ENCODE measurements at regions not wholly inside any gene's neighbourhood (a gene's known extent, or its start where the extent isn't known, plus 50 kb on each side); places are given as distances from the start of the nearest gene placed in this dataset.

DNA sequence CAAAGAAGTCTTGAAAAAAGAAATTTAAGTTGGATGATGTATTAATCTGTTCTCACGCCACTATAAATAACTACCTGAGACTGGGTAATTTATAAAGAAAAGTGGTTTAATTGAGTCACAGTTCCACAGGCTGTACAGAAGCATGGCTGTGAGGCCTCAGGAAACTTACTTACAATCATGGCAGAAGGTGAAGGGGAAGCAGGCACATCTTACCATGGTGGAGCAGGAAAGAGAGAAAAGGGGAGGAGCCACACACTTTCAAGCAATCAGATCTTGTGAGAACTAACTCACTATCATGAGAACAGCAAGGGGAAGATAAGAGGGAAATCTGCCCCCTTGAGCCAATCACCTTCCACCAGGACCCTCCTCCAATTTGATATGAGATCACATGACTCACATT is 65.7 kb upstream of the AMOTL1 start:
- ChIA-PET CTCF (no interaction called here), POLR2A (ENCODE audit: unreplicated experiment) (no interaction called here)
- H2BK15ac ChIP-seq (ENCODE audit: low read depth, low read length) = no peak overlapping the region
- no peak overlapping the region for H4K5ac ChIP-seq (ENCODE audit: low read depth, low read length)
- H3K27me3 ChIP-seq (ENCODE audit: control insufficient read depth, insufficient read depth, low read length) = 0 out of 2 replicates have a peak, but pooled peaks cover 2% of the 10 kb centered on the region
- no peaks in the 10 kb centered on the region for H3K9me1 ChIP-seq (ENCODE audit: insufficient read depth, low read length)
- no peak overlapping the region for H3K4me2 ChIP-seq (ENCODE audit: low read depth, low read length)
- no peaks in the 10 kb centered on the region for H3K79me1 ChIP-seq (ENCODE audit: low read depth in 1 of 2, low read length in 2 of 2)
- dilution Hi-C loops (cut with HindIII; ENCODE audit: low sequenced_read_pairs, unreplicated experiment) (no loop called here), in situ Hi-C loops (cut with MboI; ENCODE audit: low sequenced_read_pairs) (no loop called here), intact Hi-C loops (cut with micrococcal nuclease) (no loop called here)
- no CpG with 5 or more reads among the region's 1 CpG for WGBS, 2 experiments (ENCODE audit: extremely low coverage in 2 of 2, insufficient read length in 1 of 2)
- no peak for ATAC-seq (ENCODE audit: low read depth)
- no peaks in the 10 kb centered on the region for H3K4me1 ChIP-seq (ENCODE audit: control insufficient read depth, insufficient read depth, low read length)
- H3K9me3 ChIP-seq (ENCODE audit: control insufficient read depth, insufficient read depth, low read length) = no peaks in the 10 kb centered on the region
- H2AFZ ChIP-seq (replicated peaks; ENCODE audit: low read length, poor library complexity) = no peak overlapping the region
- H3K14ac ChIP-seq (replicated peaks; ENCODE audit: low read depth, low read length) = no peak overlapping the region
- H3K18ac ChIP-seq (ENCODE audit: low read depth, low read length) = no peak overlapping the region
- H2BK5ac ChIP-seq (ENCODE audit: low read depth, low read length, poor library complexity, severe bottlenecking) = no peak overlapping the region
- H3K4me3 ChIP-seq (ENCODE audit: insufficient read depth, low read depth, low read length) = no peak overlapping the region
- no peak overlapping the region for H4K91ac ChIP-seq (ENCODE audit: insufficient read depth, low read depth, low read length)
- H3K23ac ChIP-seq (ENCODE audit: low read depth, low read length) = no peak overlapping the region
- H4K8ac ChIP-seq (ENCODE audit: low read depth in 2 of 2, low read length in 2 of 2) = no peak overlapping the region
- H3K36me3 ChIP-seq (ENCODE audit: control insufficient read depth, insufficient read depth, low read length) = no peaks in the 10 kb centered on the region
- no peak overlapping the region for H3K56ac ChIP-seq (ENCODE audit: extremely low read depth, insufficient read depth, low read length)
- no peak overlapping the region for H3K9ac ChIP-seq (ENCODE audit: low read depth, low read length)
- no peak overlapping the region for H2BK20ac ChIP-seq (ENCODE audit: low read depth, low read length)
- no TSS peak for BruUV-seq (replicated peaks)
- H4K20me1 ChIP-seq (ENCODE audit: insufficient read depth, low read length) = no peaks in the 10 kb centered on the region
- no peak overlapping the region for H2AK5ac ChIP-seq (ENCODE audit: low read depth, low read length)
- H3K4ac ChIP-seq (ENCODE audit: low read depth, low read length) = no peak overlapping the region
- TF ChIP-seq RAD21 (IDR thresholded peaks at IDR 0.05; ENCODE audit: low read length) (no peak), MAFK (IDR thresholded peaks at IDR 0.05; ENCODE audit: low read depth, low read length) (no peak), NFE2L2 (IDR thresholded peaks at IDR 0.05; ENCODE audit: low read depth, low read length) (no peak), FOS (IDR thresholded peaks at IDR 0.05; ENCODE audit: low read depth, low read length) (no peak), CEBPB (IDR thresholded peaks at IDR 0.05; ENCODE audit: low read depth, low read length) (no peak), BHLHE40 (IDR thresholded peaks at IDR 0.05; ENCODE audit: low read depth, low read length) (no peak), RFX5 (IDR thresholded peaks at IDR 0.05; ENCODE audit: low read depth, low read length) (no peak), MXI1 (IDR thresholded peaks at IDR 0.05; ENCODE audit: borderline replicate concordance, low read depth, low read length) (no peak), MAZ (IDR thresholded peaks at IDR 0.05; ENCODE audit: borderline replicate concordance, low read depth, low read length) (no peak), POLR2A (IDR thresholded peaks at IDR 0.05; ENCODE audit: low read depth, low read length) (no peak), SMC3 (IDR thresholded peaks at IDR 0.05; ENCODE audit: low read depth, low read length) (no peak), RCOR1 (IDR thresholded peaks at IDR 0.05; ENCODE audit: insufficient replicate concordance, low read length) (no peak), CHD1 (IDR thresholded peaks at IDR 0.05; ENCODE audit: low read depth, low read length) (no peak)
- TF ChIP-seq, protein P1, sequence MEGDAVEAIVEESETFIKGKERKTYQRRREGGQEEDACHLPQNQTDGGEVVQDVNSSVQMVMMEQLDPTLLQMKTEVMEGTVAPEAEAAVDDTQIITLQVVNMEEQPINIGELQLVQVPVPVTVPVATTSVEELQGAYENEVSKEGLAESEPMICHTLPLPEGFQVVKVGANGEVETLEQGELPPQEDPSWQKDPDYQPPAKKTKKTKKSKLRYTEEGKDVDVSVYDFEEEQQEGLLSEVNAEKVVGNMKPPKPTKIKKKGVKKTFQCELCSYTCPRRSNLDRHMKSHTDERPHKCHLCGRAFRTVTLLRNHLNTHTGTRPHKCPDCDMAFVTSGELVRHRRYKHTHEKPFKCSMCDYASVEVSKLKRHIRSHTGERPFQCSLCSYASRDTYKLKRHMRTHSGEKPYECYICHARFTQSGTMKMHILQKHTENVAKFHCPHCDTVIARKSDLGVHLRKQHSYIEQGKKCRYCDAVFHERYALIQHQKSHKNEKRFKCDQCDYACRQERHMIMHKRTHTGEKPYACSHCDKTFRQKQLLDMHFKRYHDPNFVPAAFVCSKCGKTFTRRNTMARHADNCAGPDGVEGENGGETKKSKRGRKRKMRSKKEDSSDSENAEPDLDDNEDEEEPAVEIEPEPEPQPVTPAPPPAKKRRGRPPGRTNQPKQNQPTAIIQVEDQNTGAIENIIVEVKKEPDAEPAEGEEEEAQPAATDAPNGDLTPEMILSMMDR (conservative IDR thresholded peaks at IDR 0.05; ENCODE audit: low read depth, low read length) = no peak
- TF ChIP-seq, protein P2, sequence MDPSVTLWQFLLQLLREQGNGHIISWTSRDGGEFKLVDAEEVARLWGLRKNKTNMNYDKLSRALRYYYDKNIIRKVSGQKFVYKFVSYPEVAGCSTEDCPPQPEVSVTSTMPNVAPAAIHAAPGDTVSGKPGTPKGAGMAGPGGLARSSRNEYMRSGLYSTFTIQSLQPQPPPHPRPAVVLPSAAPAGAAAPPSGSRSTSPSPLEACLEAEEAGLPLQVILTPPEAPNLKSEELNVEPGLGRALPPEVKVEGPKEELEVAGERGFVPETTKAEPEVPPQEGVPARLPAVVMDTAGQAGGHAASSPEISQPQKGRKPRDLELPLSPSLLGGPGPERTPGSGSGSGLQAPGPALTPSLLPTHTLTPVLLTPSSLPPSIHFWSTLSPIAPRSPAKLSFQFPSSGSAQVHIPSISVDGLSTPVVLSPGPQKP (IDR thresholded peaks at IDR 0.05; ENCODE audit: borderline replicate concordance, low read depth, low read length) = no peak
- no peak for DNase-seq
- H2BK120ac ChIP-seq (ENCODE audit: low read depth, low read length) = no peak overlapping the region
- H2AK9ac ChIP-seq (replicated peaks; ENCODE audit: low read depth, low read length, poor library complexity) = no peak overlapping the region
- no peak overlapping the region for H3K27ac ChIP-seq (ENCODE audit: insufficient read depth, low read length)

All from IMR-90 (cell line).